Superior temporal gyrus (tissue), 1 donor: ENCODE measurements at regions not wholly inside any gene's neighbourhood (a gene's known extent, or its start where the extent isn't known, plus 50 kb on each side); places are given as distances from the start of the nearest gene placed in this dataset.
"Not testable (repeated sequence)": the region's sequence is repeated elsewhere in the genome, so short reads cannot be mapped to it uniquely, and the experiment has no call there.

Experiments
- DNase-seq: peaks from one replicate; pipeline ENCODE4 v3.0.0-alpha.2; 2016; ENCODE audit errors: extremely low spot score

GRCh38 chr18:39462436-39462835, 1896.8 kb upstream of the CELF4 start:
- no peak for DNase-seq

DNA sequence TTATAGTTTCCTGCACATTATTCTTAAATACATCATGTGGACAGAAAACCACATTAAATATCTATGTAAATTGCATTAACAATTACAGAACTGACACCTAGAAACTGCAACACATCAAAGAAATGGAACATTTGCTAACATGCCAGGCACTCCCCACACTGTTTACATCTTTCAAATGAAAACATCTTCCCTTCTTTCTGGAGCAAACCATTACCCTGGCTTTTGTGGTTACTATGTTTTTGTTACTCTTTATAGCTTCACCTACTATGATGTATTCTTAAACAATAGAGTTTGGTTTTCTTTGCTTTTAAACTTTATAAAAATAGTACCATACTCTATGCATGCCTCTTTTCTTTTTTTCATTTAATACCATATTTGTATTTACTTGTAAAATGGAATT, 1894.5 kb upstream of the CELF4 start:
- no peak for DNase-seq

DNA sequence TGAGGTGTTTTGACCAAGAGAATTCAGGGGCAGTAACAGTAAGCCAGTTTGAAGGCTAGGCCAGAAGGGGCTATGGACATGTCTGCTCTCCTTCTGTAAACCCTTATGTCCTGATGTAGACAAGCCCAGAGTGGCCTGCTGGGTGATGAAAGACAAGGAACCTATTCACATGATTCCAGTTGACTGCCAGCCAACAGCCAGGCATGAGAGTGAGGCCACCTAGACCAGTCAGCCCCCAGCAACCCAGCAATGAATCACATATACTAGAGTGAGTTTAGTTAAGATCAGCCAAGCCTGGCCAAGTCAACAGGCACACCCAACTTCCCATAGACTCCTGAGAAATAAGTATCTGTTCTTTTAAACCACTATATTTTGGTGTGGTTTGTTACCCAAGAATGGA, 1889.7 kb upstream of the CELF4 start:
- DNase-seq = no peak

DNA sequence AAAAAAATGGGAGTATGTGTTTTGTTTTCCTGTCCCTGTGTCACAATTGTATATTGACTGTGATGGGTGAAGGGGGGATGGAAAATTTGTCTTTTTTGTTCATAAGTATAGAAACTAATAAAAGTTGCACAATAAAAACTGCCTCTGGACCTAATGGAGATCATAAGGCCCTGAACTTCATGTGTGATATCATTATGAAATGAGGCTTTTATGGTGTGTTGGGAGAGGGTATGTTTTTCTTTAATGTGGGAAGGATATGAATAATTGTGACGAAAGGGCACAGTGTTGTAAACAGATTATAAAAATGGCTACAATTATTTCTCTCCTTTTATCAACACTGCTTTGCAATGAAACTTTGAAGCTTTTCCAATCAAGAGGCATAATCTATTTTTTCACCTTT, 1889.3 kb upstream of the CELF4 start:
- DNase-seq = no peak

DNA sequence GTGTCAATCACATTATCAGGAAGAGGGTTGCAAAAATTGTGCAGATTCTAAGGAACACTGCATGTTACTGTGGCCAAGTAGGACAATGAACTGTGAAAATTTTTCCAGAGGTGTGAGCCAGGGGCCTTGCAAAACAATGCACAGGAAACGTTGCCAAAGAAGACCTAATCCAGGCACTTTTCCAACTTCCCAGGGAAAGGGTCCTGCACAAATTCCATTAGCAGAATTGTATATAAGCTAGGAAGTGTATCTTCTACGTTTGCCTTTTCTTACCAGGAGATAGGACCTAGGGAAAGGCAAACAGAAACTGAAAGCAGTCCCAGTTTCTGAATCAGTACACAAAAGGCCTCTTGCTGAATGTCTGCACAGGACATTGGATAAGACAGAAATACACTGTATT, 1888.3 kb upstream of the CELF4 start:
- peak; percentile 75 for DNase-seq

DNA sequence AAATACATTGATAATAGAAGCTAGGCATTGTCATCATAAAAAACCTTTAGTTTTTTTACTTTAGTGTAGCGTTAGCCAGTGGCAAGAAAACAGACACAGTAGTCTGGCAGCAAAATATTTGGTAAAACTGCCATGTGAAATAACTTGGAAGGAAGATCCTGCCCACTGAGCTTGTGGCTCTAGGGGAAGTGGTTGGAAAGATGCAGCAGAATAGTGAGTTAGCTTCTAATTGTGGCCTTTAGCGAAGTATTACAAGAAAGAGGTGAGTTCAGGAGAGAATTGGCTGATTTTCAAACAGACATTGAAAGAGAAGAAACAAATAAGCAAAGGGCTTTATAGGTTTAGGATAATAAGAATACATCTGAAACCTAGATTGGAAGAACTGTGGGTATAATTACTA, 1887.8 kb upstream of the CELF4 start:
- DNase-seq = peak; percentile 33

DNA sequence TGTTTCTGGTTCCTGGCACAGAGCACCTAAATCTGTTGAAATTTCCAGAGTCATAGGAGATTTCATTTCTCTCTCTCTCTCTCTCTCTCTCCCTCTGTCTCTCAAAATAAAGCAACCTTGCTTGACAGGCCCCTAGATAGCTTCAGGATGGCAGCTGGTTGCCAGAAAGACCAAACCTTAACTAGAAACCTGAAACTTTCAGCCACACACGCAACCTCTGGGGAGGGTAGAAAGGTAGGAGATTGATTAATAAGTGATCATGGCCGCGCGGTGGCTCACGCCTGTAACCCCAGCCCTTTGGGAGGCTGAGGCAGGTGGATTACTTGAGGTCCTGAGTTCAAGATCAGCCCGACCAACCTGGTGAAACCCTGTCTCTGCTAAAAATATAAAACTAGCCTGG, 1885.4 kb upstream of the CELF4 start:
- no peak for DNase-seq

DNA sequence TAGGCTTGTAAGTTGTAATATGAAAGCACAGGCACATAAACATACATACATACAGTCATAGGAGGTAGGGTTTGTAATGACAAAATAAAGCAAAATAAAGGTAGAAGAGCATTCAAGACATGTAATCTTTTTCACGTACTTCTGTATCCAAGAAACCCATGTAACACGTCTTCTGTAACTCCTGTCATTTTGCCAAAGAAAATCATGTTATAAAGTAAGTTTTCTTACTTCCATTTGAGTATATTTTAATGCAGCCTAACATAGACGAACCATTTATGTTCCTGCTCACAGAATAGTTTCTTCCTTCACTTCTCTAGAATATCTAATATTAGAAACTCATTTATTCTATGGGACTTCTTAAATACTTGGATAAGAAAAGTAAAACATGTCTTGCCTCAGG, 1884.0 kb upstream of the CELF4 start:
- DNase-seq = no peak

- no peak for DNase-seq
Observed at GRCh38 chr18:39448942-39449341, 1883.3 kb upstream of the CELF4 start.

GRCh38 chr18:39444957-39445356, 1879.4 kb upstream of the CELF4 start:
- not testable (repeated sequence) for DNase-seq

- no peak for DNase-seq
Observed at GRCh38 chr18:39441648-39442047, 1876.0 kb upstream of the CELF4 start.

DNA sequence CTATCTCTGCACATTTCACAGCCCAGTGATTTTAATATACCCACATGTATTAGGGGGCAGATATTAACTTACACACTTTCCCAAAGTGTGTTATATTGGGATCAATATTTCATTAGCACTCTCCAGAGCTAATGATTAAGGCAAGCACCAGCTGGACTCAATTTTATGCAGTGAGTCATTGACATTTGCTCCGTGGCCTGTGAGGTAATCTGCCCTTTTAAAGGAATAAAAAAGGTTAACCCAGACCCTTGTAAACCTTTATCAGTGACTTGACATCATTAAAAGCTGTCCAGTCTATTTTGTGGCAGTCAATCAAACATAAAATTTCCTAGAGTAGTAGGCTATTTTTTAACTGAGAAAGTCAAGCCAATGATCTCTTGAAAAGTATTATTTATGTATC, 1870.4 kb upstream of the CELF4 start:
- DNase-seq = no peak

GRCh38 chr18:39435209-39435608, 1869.6 kb upstream of the CELF4 start:
- DNase-seq = no peak

DNA sequence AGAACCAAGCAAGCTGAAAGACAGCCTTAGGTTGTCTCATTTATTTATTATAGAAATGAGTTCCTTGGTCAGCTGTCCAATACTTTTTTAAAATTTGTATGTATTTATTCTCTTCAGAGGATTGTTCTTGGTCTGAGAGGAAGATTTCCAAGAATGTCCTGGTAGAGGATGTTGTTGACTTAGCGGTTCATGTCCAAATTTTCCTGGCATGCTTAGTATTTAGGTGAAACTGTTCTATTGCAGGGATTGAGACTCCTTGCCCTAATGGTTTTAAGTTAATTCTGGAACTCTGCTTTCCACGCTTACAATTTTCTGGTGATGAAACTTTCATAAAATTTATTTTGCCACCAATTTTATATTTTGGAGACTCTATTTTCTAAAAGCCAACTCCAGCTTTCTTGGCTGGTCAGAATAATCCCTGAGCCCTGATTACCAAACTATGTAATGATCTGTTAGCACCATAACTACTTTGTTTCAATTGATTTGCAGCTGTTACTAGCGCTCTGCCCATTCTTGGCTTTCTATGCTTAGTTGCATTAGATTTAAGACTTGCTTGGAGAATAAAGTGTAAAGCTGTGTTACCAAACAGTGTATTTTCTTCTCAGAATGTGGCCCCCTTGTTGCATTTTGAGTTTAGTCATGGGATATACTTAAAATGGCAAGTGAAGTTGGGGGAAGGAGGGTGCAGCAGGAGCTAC, 1868.8 kb upstream of the CELF4 start:
- DNase-seq = no peak

DNA sequence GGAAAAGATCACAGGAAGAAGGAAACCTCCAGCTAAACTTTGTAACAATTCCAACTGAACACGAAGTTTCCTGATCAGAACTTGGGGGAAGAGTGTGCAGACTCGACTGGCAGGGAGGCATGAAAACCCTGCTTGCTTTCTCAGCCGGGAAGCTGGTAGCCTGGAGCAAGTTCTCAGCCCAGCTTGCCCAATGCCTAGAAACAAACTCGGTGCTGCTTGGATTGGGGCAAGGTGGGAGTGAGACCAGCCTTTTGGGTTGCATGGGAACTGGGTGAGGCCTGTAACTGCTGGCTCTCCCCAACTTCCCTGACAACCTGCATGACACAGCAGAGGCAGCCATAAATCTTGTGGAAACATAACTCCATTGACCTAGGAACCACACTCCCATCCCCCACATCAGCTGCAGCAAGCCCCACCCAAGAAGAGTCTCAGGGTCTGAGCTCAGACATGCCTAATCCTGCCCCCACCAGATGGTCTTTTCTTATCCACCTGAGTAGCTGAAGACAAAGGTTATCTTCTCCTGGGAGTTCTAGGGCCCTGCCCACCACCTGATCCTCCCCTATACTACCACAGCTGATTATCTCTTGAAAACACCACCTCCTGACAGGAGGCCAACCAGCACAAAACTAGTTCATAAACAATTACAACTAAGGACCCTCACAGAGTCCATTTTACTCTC, 1859.7 kb upstream of the CELF4 start:
- no peak for DNase-seq

GRCh38 chr18:39424261-39424660, 1858.7 kb upstream of the CELF4 start:
- no peak for DNase-seq

DNA sequence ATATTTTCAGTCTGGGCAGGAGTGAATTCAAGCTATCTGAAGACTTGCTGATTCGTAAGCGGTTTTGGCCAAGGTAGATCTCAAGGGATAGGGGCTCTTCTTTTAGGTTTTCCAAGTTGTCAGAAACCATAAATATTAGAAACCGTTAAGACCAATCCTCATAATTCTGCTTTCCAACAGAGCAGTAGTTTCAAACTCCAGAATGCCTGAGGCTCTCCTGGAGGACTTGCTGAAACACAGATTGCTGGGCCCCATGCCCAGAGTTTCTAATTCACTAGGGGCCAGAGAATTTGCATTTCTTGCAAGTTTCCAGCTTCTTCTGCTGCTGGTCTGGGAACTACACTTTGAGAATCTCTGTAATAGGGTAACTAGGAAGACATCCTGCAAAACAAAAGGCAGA, 1855.7 kb upstream of the CELF4 start:
- no peak for DNase-seq

DNA sequence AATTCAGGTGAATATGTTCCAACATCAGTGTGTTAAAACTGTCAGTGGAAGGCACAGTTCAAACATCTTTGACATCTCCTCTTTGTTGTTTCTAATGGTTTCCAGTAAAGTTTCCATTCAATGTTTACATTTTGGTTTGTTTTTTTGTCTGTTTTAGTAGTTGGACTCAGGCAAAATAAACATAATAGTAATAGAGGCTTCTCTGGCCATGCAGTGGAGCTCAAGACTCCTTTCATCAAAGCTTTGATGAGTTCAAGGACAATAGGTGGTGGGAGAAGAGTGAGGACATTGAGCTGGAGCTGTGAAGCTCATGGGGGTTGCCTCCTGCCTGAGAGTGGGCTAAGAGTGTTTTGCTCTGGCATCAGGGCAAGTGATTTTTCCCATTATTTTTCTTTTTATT, 1853.7 kb upstream of the CELF4 start:
- no peak for DNase-seq

DNA sequence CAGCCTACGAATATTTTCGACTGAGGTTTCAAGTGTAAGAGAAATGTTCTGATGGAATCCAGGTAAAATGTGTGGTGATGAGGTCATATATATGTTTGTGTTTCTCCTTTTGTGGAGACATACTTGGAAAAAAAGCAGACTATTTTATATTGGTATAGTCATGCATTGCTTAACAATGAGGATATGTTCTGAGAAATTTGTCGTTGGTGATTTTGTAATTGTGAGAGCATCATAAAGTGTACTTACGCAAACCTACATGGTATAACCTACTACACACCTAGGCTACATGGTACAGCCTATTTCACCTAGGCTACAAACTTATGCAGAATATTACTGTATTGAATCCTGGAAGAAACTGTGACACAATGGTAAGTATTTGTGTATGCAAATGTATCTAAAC, 1849.9 kb upstream of the CELF4 start:
- DNase-seq = no peak

DNA sequence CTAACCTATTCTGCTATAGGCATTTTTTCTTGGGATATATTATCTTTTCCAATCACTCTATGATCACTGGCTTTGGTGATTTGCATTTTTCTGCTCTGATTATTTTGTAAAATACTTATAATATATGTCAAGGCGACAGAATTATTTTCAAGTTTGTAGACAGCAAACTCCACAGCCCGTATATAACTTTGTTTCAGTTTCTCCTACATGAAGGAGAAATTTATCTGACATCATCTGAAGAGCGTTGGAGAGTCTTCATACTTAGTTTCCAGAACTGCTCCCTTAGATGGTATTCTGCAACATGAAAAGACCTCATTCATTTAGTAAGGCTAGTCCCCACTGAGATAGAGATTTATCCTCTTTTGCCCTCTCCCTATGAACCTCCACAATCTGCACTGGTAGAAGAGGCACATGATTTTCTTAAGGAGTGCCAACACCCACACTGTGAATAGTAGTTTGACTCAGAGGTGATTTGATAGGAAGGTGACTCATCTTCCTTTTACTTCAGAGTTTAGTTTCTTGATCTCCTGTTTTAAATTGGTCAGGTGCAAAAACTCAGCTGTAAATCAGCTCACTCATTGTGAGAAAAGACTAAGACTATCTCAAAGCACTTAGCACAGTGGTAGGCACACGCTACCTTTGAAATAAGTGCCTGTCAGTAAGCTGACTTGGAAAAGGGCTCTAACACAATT, 1848.6 kb upstream of the CELF4 start:
- no peak for DNase-seq

DNA sequence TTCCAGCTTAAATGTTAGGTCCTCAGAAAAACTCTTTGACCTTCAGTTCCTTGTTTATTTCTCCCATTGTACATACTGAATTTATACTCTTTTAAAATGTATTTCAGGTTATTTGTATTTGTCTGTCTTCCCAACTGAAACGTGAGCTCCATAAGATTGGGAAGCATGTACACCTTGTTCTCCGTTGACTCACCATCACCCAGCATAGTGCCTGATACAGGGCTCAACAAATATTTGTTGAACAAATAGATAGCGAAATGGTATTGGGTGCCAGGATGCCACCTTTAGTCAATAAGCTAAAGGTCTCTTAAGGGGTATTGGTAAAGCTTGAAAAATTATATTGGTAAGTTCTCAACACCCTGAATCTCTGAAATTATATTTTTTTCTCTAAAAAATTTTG, 1841.3 kb upstream of the CELF4 start:
- no peak for DNase-seq

DNA sequence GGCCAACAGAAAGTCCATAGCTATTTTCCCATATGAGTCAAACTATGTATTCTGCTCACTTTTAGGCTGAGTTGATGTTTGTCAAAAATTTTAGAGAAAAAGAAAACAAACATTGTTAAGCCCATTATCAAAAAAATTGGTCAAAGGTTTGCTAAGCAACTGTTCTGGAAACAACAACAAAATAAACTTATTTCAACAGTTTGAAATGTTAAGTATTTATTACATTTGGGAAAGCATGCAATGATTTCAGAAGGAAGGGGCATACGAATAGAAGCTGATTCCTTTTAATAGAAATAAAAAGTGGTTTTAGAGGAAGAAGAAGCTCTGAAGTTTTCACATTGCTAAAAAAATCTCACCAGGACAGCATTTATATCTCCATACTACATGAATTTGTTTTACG, 1837.5 kb upstream of the CELF4 start:
- no peak for DNase-seq

GRCh38 chr18:39399662-39400061, 1834.1 kb upstream of the CELF4 start:
- peak; percentile 53 for DNase-seq
